ENCODE measurements at regions not wholly inside any gene's neighbourhood (a gene's known extent, or its start where the extent isn't known, plus 50 kb on each side); places are given as distances from the start of the nearest gene placed in this dataset.

- Histone ChIP-seq H3K4me3 (no peak overlapping the region), H3K27ac (no peak overlapping the region), H3K4me1 (peaks cover 0 to 9% (median 0%) of the 10 kb centered on the region in 12 donors), H3K36me3 (no peaks in the 10 kb centered on the region), H3K27me3 (no peaks in the 10 kb centered on the region), H3K9me3 (no peaks in the 10 kb centered on the region)
- TF ChIP-seq POLR2A (IDR thresholded peaks at IDR 0.05) (no peak), CTCF (IDR thresholded peaks at IDR 0.05) (no peak)
- DNase-seq (no peak), ATAC-seq (no peak)
- intact Hi-C loops (cut with DNase I), result no loop called here
- 74 to 84% (median 78%) methylated on average over 3 of the region's 3 CpGs for WGBS, 4 donors
Observed at GRCh38 chr2:226336283-226336682, 463.3 kb downstream of the IRS1 start.

- WGBS, 4 donors, result 70 to 79% (median 74%) methylated on average over 8 of the region's 8 CpGs
- ATAC-seq (no peak), DNase-seq (no peak)
- H3K4me3 ChIP-seq, result no peak overlapping the region
- intact Hi-C loops (cut with DNase I), result no loop called here
- TF ChIP-seq POLR2A (IDR thresholded peaks at IDR 0.05) (no peak), CTCF (IDR thresholded peaks at IDR 0.05) (no peak)
- no peaks in the 10 kb centered on the region for H3K36me3 ChIP-seq
- no peak overlapping the region for H3K27ac ChIP-seq
- no peaks in the 10 kb centered on the region for H3K9me3 ChIP-seq
- H3K27me3 ChIP-seq, result no peaks in the 10 kb centered on the region
- H3K4me1 ChIP-seq, result peaks cover 0 to 9% (median 0%) of the 10 kb centered on the region in 12 donors
Observed at GRCh38 chr2:226334981-226335720, 464.5 kb downstream of the IRS1 start.

GRCh38 chr2:226333388-226333787 is 466.2 kb downstream of the IRS1 start:
- 72 to 82% (median 79%) methylated on average over 4 of the region's 4 CpGs for WGBS, 4 donors
- intact Hi-C loops (cut with DNase I), result no loop called here
- Histone ChIP-seq H3K9me3 (no peaks in the 10 kb centered on the region), H3K36me3 (no peaks in the 10 kb centered on the region), H3K27me3 (no peaks in the 10 kb centered on the region), H3K4me3 (no peak overlapping the region), H3K4me1 (peaks cover 0 to 9% (median 0%) of the 10 kb centered on the region in 12 donors), H3K27ac (no peak overlapping the region)
- DNase-seq (no peak), ATAC-seq (no peak)
- TF ChIP-seq POLR2A (IDR thresholded peaks at IDR 0.05), result no peak
- TF ChIP-seq CTCF (IDR thresholded peaks at IDR 0.05), result no peak

- Histone ChIP-seq H3K27me3 (no peaks in the 10 kb centered on the region), H3K27ac (peak overlapping the region in 1 of 12 donors; percentile 26), H3K4me1 (peaks cover 0 to 5% (median 0%) of the 10 kb centered on the region in 12 donors), H3K36me3 (no peaks in the 10 kb centered on the region), H3K9me3 (no peaks in the 10 kb centered on the region), H3K4me3 (no peak overlapping the region)
- ATAC-seq, result no peak
- TF ChIP-seq CTCF (IDR thresholded peaks at IDR 0.05), result no peak
- TF ChIP-seq POLR2A (IDR thresholded peaks at IDR 0.05), result no peak
- DNase-seq, result no peak
- intact Hi-C loops (cut with DNase I), result no loop called here
Observed at GRCh38 chr2:226330206-226330605, 469.4 kb downstream of the IRS1 start.

Data from heart left ventricle (tissue), 16 donors.